ENCODE measurements at regions not wholly inside any gene's neighbourhood (a gene's known extent, or its start where the extent isn't known, plus 50 kb on each side); places are given as distances from the start of the nearest gene placed in this dataset.

- DNase-seq (ENCODE audit: low spot score) = no peak
- no peak overlapping the region for H3K4me2 ChIP-seq
- H3K9me2 ChIP-seq (ENCODE audit: insufficient read depth) = no peaks in the 10 kb centered on the region
- no peaks in the 10 kb centered on the region for H3K4me1 ChIP-seq (ENCODE audit: insufficient read depth)
- no peak overlapping the region for H3K4me3 Mint-ChIP-seq
- no peak for TF ChIP-seq JUNB (IDR thresholded peaks at IDR 0.05; ENCODE audit: unreplicated experiment)
- no peak for TF ChIP-seq EZH2 (IDR thresholded peaks at IDR 0.05; ENCODE audit: low read depth, unreplicated experiment)
- TF ChIP-seq ZNF462 (CRISPR knock-in tag; IDR thresholded peaks at IDR 0.05) = no peak
- no peak for TF ChIP-seq EZH2phosphoT487 (IDR thresholded peaks at IDR 0.05; ENCODE audit: unreplicated experiment)
- TF ChIP-seq ETS1 (IDR thresholded peaks at IDR 0.05) = no peak
- no peak for TF ChIP-seq POLR2AphosphoS5 (IDR thresholded peaks at IDR 0.05; ENCODE audit: low read depth)
- no peak for TF ChIP-seq STAT1 (IDR thresholded peaks at IDR 0.05; ENCODE audit: unreplicated experiment)
- no peak for TF ChIP-seq CREB1 (CRISPR knock-in tag; IDR thresholded peaks at IDR 0.05; ENCODE audit: low read depth)
- no peaks in the 10 kb centered on the region for H3K36me3 ChIP-seq (ENCODE audit: insufficient read depth)
- peaks cover 8% of the 10 kb centered on the region for H3K4me1 Mint-ChIP-seq
- no peak overlapping the region for H3K27ac ChIP-seq (ENCODE audit: low read depth)
- no peaks in the 10 kb centered on the region for H3K27me3 Mint-ChIP-seq (ENCODE audit: insufficient read depth, low read depth, poor library complexity)
- no peak overlapping the region for H3K27ac Mint-ChIP-seq
- no peak overlapping the region for H2AFZ ChIP-seq
- H4K20me1 ChIP-seq (replicated peaks; ENCODE audit: insufficient read depth) = no peaks in the 10 kb centered on the region
- H3K79me2 ChIP-seq (replicated peaks; ENCODE audit: insufficient read depth) = no peaks in the 10 kb centered on the region
- no peaks in the 10 kb centered on the region for H3K27me3 ChIP-seq (ENCODE audit: insufficient read depth)
- ATAC-seq = no peak
- no peaks in the 10 kb centered on the region for H3K36me3 Mint-ChIP-seq (ENCODE audit: low read depth)
- H3F3A ChIP-seq (replicated peaks; ENCODE audit: low read depth) = no peaks in the 10 kb centered on the region
- no peak overlapping the region for H3K4me3 ChIP-seq
- H3K9me3 Mint-ChIP-seq = no peaks in the 10 kb centered on the region
Observed at GRCh38 chr7:124250297-124251034, 217.6 kb upstream of the TMEM229A start.

All from GM23338 (cell line).